Fibroblast of lung (primary cell): ENCODE measurements at regions not wholly inside any gene's neighbourhood (a gene's known extent, or its start where the extent isn't known, plus 50 kb on each side); places are given as distances from the start of the nearest gene placed in this dataset.

Experiments
- CTCF ChIP-seq, 2 donors: IDR thresholded peaks in 1 of 2; conservative IDR thresholded peaks in 1 of 2; 1 replicate in 1 of 2; 2 replicates in 1 of 2; pipeline ENCODE4 v1.5.1; 2011 to 2012; ENCODE audit warnings: low read length in 2 of 2, control low read depth in 1 of 2, inconsistent platforms in 1 of 2, low read depth in 1 of 2, mild to moderate bottlenecking in 1 of 2
- EZH2 ChIP-seq: IDR thresholded peaks from 2 replicates; pipeline ENCODE4 v1.5.1; 2012; ENCODE audit warnings: low read length, control low read depth, mild to moderate bottlenecking; ENCODE audit errors: missing control alignments

- TF ChIP-seq CTCF (conservative IDR thresholded peaks at IDR 0.05 in 1 of 2, IDR thresholded peaks at IDR 0.05 in 1 of 2; ENCODE audit: low read depth in 1 of 2, low read length in 2 of 2) (no peak), EZH2 (no peak)
Observed at GRCh38 chr22:47718337-47718736, 955.9 kb downstream of the TBC1D22A start.
